NCI-H510A (cell line): ENCODE measurements at regions not wholly inside any gene's neighbourhood (a gene's known extent, or its start where the extent isn't known, plus 50 kb on each side); places are given as distances from the start of the nearest gene placed in this dataset.
"Not testable (repeated sequence)": the region's sequence is repeated elsewhere in the genome, so short reads cannot be mapped to it uniquely, and the experiment has no call there.

Source experiments
- DNase-seq: peaks from one replicate; lab custom pipeline; 2025; lab: John Stamatoyannopoulos, UW

DNA sequence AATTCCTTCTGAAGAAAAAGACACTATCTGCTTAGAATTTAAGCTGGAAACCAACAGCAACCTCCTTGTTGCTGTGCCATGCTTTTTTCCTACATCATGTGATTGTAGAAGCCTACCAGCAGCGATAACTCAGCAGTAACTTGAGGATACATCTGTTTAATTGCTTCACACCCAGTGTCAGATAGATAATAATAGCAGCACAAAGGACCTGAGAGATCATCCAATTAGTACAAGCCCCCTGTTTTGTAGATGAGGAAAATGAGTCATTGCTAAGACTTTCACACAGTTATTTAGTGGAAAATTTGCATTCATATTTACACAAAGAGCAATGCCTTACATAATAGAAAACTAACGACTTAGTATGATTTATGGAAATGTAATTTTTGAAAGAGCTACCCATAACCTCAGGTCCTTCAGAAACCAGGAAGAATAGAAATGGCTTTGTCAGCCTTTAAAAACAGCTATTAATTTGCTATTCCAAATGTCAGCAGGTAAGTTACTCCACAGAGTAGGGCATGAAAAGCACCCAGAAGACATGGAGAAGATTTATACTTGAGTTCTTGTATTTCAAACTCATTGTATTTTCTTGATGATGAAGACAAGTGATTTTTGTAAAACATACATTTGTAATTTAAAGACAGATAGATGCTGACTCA is 93.7 kb upstream of the SGCG start:
- DNase-seq: no peak

DNA sequence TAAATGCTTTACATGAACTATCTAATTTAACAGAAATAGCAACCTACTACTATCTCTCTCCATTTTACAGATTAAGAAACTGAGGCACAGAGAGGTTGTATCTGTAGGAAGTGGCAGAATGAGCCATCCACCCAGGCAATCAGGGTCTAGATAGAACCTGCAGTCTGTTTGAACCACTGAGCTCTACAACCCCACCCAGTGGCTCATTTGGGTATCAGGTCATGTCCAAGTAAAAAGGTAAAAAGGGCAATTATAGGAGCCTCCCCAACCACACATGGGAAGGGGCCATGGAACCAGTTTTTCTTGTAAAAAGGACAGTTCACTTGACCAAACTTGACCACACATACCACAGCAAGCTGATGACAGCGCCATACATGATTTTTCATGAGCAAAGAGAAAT is 92.9 kb upstream of the SGCG start:
- DNase-seq: no peak

DNA sequence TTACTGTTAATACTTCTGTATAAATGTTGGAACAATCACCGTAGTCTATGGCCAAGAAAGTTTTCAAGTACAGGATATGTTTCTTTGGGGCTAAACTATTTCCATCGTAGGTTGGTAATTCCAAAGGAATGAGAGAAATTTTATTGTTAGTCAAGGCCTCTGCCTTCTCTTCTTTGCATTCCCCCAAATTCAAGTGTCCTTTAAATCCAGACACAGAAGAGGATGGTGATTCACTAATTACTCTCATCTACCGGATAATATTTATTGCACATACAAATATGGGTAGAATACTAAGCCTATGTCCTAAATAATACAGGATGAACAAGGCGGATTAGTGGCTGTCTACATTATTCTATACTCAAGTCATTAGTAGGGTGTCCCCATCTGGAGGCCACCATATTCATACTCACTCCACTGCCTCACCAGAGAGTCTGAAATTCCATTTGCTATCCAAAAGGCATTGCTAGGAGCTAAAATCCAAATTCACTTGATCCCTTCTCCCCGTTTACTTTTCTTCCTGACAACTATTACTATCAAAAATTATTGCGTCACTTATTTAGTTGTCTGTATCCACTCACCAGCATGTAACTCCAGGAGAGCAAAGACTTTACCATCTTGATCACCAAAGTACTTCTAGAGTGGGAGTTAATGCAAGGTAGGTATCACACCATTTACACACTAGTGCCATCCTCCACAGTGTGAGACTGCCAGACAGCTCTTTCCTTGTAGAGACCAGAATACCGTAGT is 82.4 kb upstream of the SGCG start:
- DNase-seq: no peak

DNA sequence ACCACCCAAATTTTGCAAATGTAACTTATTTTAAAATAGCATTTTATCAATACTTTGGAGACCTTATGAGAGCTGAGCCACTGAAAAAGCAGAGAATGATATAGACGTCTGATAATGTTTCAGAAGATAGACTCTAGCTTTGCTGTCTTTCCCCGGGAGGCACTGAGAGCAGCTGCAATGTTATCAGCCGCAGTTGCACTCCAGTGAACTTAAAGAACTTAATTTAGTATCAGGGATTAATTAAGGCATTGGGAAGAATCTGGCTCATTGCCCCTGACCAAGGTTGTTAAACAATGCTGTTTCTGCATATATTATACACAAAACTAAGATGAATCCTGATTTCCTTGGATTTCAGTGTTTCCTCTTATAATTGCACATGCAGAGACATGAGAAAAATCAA is 75.7 kb upstream of the SGCG start:
- no peak for DNase-seq

DNA sequence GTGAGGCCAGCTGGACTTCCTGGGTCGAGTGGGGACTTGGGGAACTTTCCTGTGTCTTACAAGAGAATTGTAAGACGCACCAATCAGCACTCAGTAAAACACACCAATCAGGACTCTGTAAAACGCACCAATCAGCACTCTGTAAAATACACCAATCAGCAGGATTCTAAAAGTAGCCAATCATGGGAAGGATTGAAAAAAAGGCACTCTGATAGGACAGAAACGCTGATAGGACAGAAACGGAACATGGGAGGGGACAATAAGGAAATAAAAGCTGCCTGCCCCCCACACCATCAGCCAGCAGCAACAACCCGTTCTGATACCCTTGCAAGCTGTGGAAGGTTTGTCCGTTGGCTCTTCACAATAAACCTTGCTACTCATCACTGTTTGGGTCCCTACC is 73.1 kb upstream of the SGCG start:
- DNase-seq: no peak

DNA sequence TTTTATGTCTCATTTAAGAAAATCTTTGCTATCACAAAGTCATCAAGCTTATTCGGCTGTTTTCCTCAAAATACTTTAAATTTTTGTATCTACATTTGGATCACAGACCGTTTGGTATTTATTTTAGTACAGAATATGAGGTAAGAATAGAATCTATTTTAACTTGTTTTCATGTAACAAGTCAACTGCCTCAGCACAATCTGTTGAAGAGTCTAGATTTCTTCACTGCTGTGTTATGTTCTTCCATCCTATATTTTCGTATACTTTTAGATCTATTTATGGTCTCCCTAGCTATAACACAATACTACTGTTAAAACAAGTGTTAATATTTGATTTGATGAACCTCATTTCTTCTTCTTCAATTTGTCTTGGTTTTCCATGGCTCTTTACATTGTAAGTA is 61.6 kb upstream of the SGCG start:
- no peak for DNase-seq

DNA sequence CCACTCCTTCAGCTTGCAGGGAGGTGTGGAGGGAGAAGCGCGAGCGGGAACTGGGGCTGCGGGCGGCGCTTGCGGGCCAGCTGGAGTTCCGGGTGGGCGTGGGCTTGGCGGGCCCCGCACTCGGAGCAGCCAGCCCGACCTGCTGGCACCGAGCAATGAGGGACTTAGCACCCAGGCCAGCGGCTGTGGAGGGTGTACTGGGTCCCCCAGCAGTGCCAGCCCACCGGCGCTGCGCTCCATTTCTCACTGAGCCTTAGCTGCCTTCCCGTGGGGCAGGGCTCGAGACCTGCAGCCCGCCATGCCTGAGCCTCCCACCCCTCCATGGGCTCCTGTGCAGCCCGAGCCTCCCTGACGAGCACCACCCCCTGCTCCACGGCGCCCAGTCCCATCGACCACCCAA is 53.2 kb upstream of the SGCG start:
- not testable (repeated sequence) for DNase-seq

DNA sequence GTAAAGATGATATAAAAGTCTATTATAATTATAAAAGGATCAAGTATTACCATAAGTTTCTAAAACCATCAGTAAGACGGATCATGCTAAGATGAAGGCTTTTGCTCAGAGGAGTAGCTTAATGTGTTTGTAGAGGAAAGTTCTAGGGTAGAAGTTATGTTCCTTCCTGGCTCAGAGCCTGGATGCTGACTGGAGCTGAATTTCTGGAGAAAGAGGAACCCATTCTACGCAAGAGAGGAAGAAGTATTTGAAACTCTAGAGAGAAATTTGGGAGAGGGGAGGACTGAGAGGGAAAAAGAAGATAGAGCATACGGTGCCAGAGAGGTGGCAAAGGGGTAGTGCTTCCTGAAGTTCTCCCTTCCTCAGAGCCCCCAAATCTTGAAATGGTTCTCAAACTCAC is 51.4 kb upstream of the SGCG start:
- no peak for DNase-seq
